GM12801 (cell line): ENCODE measurements at regions not wholly inside any gene's neighbourhood (a gene's known extent, or its start where the extent isn't known, plus 50 kb on each side); places are given as distances from the start of the nearest gene placed in this dataset.

Source experiments
- TF ChIP-seq, protein P1 (sequence below): IDR thresholded peaks from one replicate; pipeline ENCODE4 v1.5.1; 2011; ENCODE audit warnings: control low read depth; ENCODE audit not compliant: insufficient read length; ENCODE audit errors: extremely low read depth

DNA sequence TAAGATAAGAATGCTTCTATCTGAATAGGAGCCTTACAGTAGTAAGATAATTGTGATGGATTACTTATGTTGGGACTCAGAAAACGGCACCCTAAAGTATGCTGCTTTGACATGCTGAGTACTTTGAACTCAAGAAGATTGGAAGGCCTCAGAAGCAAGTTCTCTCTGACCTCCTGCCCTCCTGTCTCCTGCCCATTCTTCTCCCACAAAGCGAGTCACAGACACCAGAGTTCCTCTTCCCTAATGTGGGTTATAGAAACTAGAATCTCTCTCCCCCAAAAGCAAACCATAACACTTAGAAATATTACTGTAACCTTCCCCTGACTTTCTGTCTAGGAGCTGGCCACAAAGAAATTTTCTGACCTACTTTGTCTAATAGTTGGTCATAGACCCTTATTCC is 76.5 kb downstream of the DDIT4L start:
- TF ChIP-seq, protein P1, sequence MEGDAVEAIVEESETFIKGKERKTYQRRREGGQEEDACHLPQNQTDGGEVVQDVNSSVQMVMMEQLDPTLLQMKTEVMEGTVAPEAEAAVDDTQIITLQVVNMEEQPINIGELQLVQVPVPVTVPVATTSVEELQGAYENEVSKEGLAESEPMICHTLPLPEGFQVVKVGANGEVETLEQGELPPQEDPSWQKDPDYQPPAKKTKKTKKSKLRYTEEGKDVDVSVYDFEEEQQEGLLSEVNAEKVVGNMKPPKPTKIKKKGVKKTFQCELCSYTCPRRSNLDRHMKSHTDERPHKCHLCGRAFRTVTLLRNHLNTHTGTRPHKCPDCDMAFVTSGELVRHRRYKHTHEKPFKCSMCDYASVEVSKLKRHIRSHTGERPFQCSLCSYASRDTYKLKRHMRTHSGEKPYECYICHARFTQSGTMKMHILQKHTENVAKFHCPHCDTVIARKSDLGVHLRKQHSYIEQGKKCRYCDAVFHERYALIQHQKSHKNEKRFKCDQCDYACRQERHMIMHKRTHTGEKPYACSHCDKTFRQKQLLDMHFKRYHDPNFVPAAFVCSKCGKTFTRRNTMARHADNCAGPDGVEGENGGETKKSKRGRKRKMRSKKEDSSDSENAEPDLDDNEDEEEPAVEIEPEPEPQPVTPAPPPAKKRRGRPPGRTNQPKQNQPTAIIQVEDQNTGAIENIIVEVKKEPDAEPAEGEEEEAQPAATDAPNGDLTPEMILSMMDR, result no peak

DNA sequence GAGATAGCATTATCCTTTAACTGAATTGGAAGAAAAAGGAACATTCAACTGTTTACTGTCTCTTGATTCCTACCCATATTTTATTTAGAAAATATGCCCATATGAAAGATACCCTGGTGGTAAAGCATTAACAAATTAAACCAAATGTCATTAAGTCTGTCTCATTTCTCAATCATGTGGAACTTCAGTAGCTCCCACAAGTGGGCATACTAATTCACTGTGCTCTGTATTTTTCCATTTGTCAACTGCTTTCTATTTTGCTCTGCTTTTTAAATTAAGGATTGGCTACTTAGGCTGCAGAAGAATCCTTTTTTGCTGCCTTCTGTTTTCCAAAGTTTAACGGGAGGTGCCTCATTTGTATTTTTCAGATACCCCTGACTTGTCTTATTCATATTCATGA is 77.2 kb downstream of the DDIT4L start:
- TF ChIP-seq, protein P1, result no peak

DNA sequence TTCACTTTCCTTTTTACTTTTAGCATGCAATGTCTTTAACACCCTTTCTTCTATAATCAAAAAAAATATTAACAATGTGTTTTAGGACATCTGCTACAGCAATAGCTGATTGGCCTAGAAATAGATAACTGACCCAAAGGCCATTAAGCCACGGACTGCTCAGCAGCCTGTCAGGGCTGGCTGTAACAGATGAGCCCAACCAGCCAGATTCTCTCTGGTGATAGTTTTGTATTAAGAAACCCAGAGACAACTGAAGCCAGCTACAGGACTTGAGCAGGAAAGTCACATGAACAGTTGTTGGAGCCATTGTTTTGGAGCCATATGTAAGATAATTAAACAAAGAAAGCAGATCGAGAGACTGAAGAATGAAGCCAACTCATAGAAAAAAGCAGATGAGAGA is 80.3 kb downstream of the DDIT4L start:
- TF ChIP-seq, protein P1, result no peak

DNA sequence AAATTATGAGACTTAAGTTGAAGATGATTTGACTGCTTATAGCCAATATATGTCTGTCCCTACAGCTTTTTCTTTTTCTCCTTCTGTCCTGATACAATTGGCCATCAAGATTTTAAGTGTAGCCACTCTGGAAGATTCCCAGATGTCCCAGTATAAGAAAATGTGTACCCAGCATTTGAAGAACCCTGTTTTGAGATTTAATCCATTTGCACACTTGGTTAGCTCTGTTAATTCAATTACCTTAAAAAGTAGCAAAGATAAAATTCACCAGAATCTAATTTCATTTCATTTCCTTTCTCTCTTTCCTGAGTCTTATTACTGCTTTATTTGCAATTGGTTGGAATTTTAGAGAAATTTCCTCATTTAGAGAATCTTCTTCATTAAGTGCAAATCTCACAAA is 81.4 kb downstream of the DDIT4L start:
- TF ChIP-seq, protein P1, result no peak

DNA sequence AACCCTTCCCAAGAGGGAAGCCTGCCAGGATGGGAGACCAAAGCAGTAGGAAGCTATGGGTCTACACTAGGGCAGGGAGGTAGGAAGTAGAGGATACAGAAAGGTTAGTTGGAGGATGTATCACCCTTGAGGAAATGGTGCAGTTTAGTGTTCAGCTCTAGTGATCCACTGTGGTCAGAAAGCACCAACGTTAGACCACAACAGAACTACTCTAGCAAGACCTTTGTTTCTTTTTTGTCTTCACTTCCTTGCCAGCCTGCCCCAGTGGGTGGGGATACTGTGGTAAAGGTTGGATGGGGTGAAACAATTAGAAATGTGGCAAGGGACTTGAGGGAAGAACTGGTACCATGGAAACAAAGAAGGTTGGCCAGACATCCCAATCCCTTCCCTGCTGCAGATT is 83.3 kb downstream of the DDIT4L start:
- TF ChIP-seq, protein P1, result no peak

DNA sequence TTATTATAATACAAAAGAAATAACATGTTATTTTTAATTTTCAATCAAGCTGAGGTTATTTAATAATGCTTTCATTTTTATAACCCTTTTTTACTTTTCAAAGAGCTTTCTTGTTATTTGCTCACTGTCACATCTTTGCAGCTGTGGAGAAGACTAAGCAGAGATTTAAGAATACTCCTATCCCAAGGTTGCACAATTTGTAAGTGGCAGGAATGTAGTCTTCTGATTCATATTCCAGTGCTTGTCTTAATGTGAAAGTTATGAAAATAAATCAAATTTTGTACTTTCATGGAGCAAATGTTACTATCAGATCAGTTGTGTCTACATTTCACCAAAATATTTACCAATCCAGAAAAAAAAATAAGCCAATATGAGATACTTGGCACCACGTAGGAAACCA is 86.6 kb downstream of the DDIT4L start:
- TF ChIP-seq, protein P1, result no peak

DNA sequence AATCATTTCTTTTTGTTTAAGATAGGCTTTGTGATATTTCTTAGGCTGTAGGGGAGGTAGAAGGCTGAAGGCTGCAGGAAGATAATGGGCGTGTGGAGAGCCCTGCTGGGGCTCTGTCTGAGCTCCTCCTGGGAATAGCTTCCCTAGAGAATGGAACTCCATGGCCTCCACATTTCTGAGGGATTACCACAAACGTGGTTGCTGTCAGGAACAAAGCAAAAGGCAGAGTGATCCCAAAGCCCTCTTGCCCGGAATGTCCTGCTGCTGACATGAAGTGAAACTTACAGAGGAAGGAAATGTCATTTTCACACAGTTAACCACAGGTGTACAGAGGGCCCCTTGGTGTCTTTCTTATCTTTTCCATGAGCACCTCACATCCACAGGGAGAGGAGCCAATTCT is 89.3 kb downstream of the DDIT4L start:
- TF ChIP-seq, protein P1, result no peak

DNA sequence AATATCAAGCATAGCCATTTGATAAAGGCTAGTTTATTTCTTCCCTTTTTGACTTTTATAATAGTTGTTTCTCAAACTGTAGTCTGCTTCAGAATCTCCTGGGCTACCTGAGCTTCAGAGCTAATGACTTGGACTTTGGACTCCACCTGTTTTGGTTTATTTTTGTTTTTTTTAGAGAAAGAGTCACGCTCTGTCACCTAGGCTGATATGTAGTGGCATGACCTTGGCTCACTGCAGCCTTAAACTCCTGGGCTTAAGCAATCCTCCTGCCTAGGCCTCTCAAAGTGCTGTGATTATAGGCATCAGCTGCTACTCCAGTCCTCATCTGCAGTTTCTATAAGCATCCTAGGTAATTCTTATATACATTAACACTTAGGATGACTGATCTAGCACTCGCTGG is 90.5 kb downstream of the DDIT4L start:
- TF ChIP-seq, protein P1, result no peak
